ENCODE measurements at regions not wholly inside any gene's neighbourhood (a gene's known extent, or its start where the extent isn't known, plus 50 kb on each side); places are given as distances from the start of the nearest gene placed in this dataset.

GRCh38 chr7:111630862-111631261 lies 68.6 kb upstream of the IMMP2L start:
- no peaks in the 10 kb centered on the region for H3K27me3 ChIP-seq
- intact Hi-C loops (cut with DNase I) = no loop called here
- H3K36me3 ChIP-seq = no peaks in the 10 kb centered on the region
- no peaks in the 10 kb centered on the region for H3K9me3 ChIP-seq
- no peak for TF ChIP-seq POLR2AphosphoS5 (IDR thresholded peaks at IDR 0.05; ENCODE audit: insufficient read depth in 1 of 2, low read depth in 1 of 2)
- TF ChIP-seq, protein P1, sequence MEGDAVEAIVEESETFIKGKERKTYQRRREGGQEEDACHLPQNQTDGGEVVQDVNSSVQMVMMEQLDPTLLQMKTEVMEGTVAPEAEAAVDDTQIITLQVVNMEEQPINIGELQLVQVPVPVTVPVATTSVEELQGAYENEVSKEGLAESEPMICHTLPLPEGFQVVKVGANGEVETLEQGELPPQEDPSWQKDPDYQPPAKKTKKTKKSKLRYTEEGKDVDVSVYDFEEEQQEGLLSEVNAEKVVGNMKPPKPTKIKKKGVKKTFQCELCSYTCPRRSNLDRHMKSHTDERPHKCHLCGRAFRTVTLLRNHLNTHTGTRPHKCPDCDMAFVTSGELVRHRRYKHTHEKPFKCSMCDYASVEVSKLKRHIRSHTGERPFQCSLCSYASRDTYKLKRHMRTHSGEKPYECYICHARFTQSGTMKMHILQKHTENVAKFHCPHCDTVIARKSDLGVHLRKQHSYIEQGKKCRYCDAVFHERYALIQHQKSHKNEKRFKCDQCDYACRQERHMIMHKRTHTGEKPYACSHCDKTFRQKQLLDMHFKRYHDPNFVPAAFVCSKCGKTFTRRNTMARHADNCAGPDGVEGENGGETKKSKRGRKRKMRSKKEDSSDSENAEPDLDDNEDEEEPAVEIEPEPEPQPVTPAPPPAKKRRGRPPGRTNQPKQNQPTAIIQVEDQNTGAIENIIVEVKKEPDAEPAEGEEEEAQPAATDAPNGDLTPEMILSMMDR (IDR thresholded peaks at IDR 0.05) = no peak
- TF ChIP-seq POLR2A (IDR thresholded peaks at IDR 0.05) = no peak
- DNase-seq (ENCODE audit: extremely low spot score in 2 of 2) = no peak
- H3K4me3 ChIP-seq = no peak overlapping the region
- no peak overlapping the region for H3K27ac ChIP-seq
- no peaks in the 10 kb centered on the region for H3K4me1 ChIP-seq

GRCh38 chr7:111622084-111622483 lies 59.8 kb upstream of the IMMP2L start:
- Histone ChIP-seq H3K4me3 (no peak overlapping the region), H3K36me3 (no peaks in the 10 kb centered on the region), H3K4me1 (no peaks in the 10 kb centered on the region), H3K9me3 (no peaks in the 10 kb centered on the region), H3K27ac (no peak overlapping the region), H3K27me3 (no peaks in the 10 kb centered on the region)
- DNase-seq (ENCODE audit: extremely low spot score in 2 of 2) = no peak
- TF ChIP-seq, protein P1 (IDR thresholded peaks at IDR 0.05) = no peak
- TF ChIP-seq POLR2A (IDR thresholded peaks at IDR 0.05) (no peak), POLR2AphosphoS5 (IDR thresholded peaks at IDR 0.05; ENCODE audit: insufficient read depth in 1 of 2, low read depth in 1 of 2) (no peak)
- intact Hi-C loops (cut with DNase I) = no loop called here

All from vagina (tissue), 2 donors.